ENCODE measurements at regions not wholly inside any gene's neighbourhood (a gene's known extent, or its start where the extent isn't known, plus 50 kb on each side); places are given as distances from the start of the nearest gene placed in this dataset.

- Histone ChIP-seq H3K27ac (no peak overlapping the region), H3K4me2 (no peak overlapping the region), H3K9me2 (ENCODE audit: insufficient read depth) (no peaks in the 10 kb centered on the region), H3K9me3 (ENCODE audit: insufficient read depth, low read depth) (no peaks in the 10 kb centered on the region), H3K79me2 (ENCODE audit: low read depth) (no peaks in the 10 kb centered on the region), H2AFZ (no peak overlapping the region), H3K36me3 (ENCODE audit: low read depth) (no peaks in the 10 kb centered on the region), H3F3A (ENCODE audit: insufficient read depth, low read depth) (no peaks in the 10 kb centered on the region), H3K4me3 (no peak overlapping the region), H3K4me1 (replicated peaks; ENCODE audit: insufficient read depth) (no peaks in the 10 kb centered on the region), H4K20me1 (ENCODE audit: insufficient read depth) (no peaks in the 10 kb centered on the region), H3K27me3 (ENCODE audit: insufficient read depth, low read depth) (no peaks in the 10 kb centered on the region)
- CTCF ChIA-PET: no interaction called here
- no peak for TF ChIP-seq CTCF (conservative IDR thresholded peaks at IDR 0.05)
- TF ChIP-seq EZH2 (IDR thresholded peaks at IDR 0.05; ENCODE audit: low read depth): no peak
- intact Hi-C loops (cut with micrococcal nuclease; ENCODE audit: unreplicated experiment): no loop called here
- BruUV-seq (replicated peaks): no TSS peak
- DNase-seq: no peak
- POLR2A ChIA-PET (ENCODE audit: unreplicated experiment): no interaction called here
Measured at GRCh38 chr14:87065366-87065765, 927.6 kb downstream of the GALC start.

GRCh38 chr14:87063181-87063580 lies 929.8 kb downstream of the GALC start:
- no peak for TF ChIP-seq CTCF (conservative IDR thresholded peaks at IDR 0.05)
- TF ChIP-seq EZH2 (IDR thresholded peaks at IDR 0.05; ENCODE audit: low read depth): no peak
- Histone ChIP-seq H3K4me3 (no peak overlapping the region), H3K9me2 (ENCODE audit: insufficient read depth) (no peaks in the 10 kb centered on the region), H3K4me1 (replicated peaks; ENCODE audit: insufficient read depth) (no peaks in the 10 kb centered on the region), H3K36me3 (ENCODE audit: low read depth) (no peaks in the 10 kb centered on the region), H3F3A (ENCODE audit: insufficient read depth, low read depth) (no peaks in the 10 kb centered on the region), H3K79me2 (ENCODE audit: low read depth) (no peaks in the 10 kb centered on the region), H3K27ac (no peak overlapping the region), H3K9me3 (ENCODE audit: insufficient read depth, low read depth) (no peaks in the 10 kb centered on the region), H3K27me3 (ENCODE audit: insufficient read depth, low read depth) (no peaks in the 10 kb centered on the region), H4K20me1 (ENCODE audit: insufficient read depth) (no peaks in the 10 kb centered on the region), H2AFZ (no peak overlapping the region), H3K4me2 (no peak overlapping the region)
- intact Hi-C loops (cut with micrococcal nuclease; ENCODE audit: unreplicated experiment): no loop called here
- DNase-seq: no peak
- BruUV-seq (replicated peaks): no TSS peak
- ChIA-PET CTCF (no interaction called here), POLR2A (ENCODE audit: unreplicated experiment) (no interaction called here)

- H3K36me3 ChIP-seq (ENCODE audit: low read depth): no peaks in the 10 kb centered on the region
- no peaks in the 10 kb centered on the region for H3K4me1 ChIP-seq (replicated peaks; ENCODE audit: insufficient read depth)
- no peaks in the 10 kb centered on the region for H4K20me1 ChIP-seq (ENCODE audit: insufficient read depth)
- no peak for DNase-seq
- TF ChIP-seq EZH2 (IDR thresholded peaks at IDR 0.05; ENCODE audit: low read depth): no peak
- TF ChIP-seq CTCF (conservative IDR thresholded peaks at IDR 0.05): no peak
- intact Hi-C loops (cut with micrococcal nuclease; ENCODE audit: unreplicated experiment): no loop called here
- no peaks in the 10 kb centered on the region for H3K27me3 ChIP-seq (ENCODE audit: insufficient read depth, low read depth)
- POLR2A ChIA-PET (ENCODE audit: unreplicated experiment): no interaction called here
- no TSS peak for BruUV-seq (replicated peaks)
- H2AFZ ChIP-seq: no peak overlapping the region
- H3K79me2 ChIP-seq (ENCODE audit: low read depth): no peaks in the 10 kb centered on the region
- H3K27ac ChIP-seq: no peak overlapping the region
- H3K4me2 ChIP-seq: no peak overlapping the region
- H3K9me3 ChIP-seq (ENCODE audit: insufficient read depth, low read depth): no peaks in the 10 kb centered on the region
- H3K9me2 ChIP-seq (ENCODE audit: insufficient read depth): no peaks in the 10 kb centered on the region
- CTCF ChIA-PET: no interaction called here
- H3K4me3 ChIP-seq: no peak overlapping the region
- no peaks in the 10 kb centered on the region for H3F3A ChIP-seq (ENCODE audit: insufficient read depth, low read depth)
Measured at GRCh38 chr14:87060405-87060804, 932.6 kb downstream of the GALC start.

Data from PC-9 (cell line).